Natural killer cell (primary cell): ENCODE measurements at regions not wholly inside any gene's neighbourhood (a gene's known extent, or its start where the extent isn't known, plus 50 kb on each side); places are given as distances from the start of the nearest gene placed in this dataset.

Experiments
- ATAC-seq, 3 donors: fragments of 150-1000 bp in 2 of 3; fragments of 200-7000 bp in 1 of 3; cut with Tn5 transposase; 1 replicate in 1 of 3; 2 replicates in 2 of 3; pipeline ENCODE4 v1.10.0; 2021; ENCODE audit warnings: mild to moderate bottlenecking in 2 of 3, moderate library complexity in 2 of 3
- DNase-seq, 2 donors: peaks; one replicate each; pipeline versions ENCODE4 v3.0.0 to v3.0.0-alpha.2; 2013 to 2021; ENCODE audit warnings: mixed read lengths in 1 of 2
- H3K27ac ChIP-seq: one replicate; pipeline ENCODE4 v1.5.1; 2013; ENCODE audit warnings: mild to moderate bottlenecking, low read length
- H3K27me3 ChIP-seq: one replicate; pipeline ENCODE4 v1.6.1; 2013; ENCODE audit warnings: low read length; ENCODE audit not compliant: control insufficient read depth, insufficient read depth
- H3K36me3 ChIP-seq: one replicate; pipeline ENCODE4 v1.6.1; 2013; ENCODE audit warnings: low read length; ENCODE audit not compliant: control insufficient read depth, insufficient read depth
- H3K4me1 ChIP-seq: one replicate; pipeline ENCODE4 v1.6.1; 2013; ENCODE audit warnings: low read length; ENCODE audit not compliant: control insufficient read depth, insufficient read depth
- H3K4me3 ChIP-seq: one replicate; pipeline ENCODE4 v1.5.1; 2013; ENCODE audit warnings: low read length
- H3K9me3 ChIP-seq: one replicate; pipeline ENCODE4 v1.6.1; 2013; ENCODE audit warnings: low read length; ENCODE audit not compliant: control insufficient read depth, insufficient read depth
- H3K27ac Mint-ChIP-seq, 2 donors: one replicate each; pipeline ENCODE4 v1.8.0; 2022; ENCODE audit warnings: mild to moderate bottlenecking in 2 of 2, mixed read lengths in 2 of 2, moderate library complexity in 1 of 2
- H3K27me3 Mint-ChIP-seq, 2 donors: one replicate each; pipeline ENCODE4 v1.8.0; 2022; ENCODE audit warnings: low read depth in 2 of 2, mixed read lengths in 2 of 2
- H3K36me3 Mint-ChIP-seq: one replicate; pipeline ENCODE4 v1.8.0; 2022; ENCODE audit warnings: mixed read lengths
- H3K4me1 Mint-ChIP-seq, 2 donors: one replicate each; pipeline ENCODE4 v1.8.0; 2022; ENCODE audit warnings: mixed read lengths in 2 of 2
- H3K4me3 Mint-ChIP-seq: one replicate; pipeline ENCODE4 v1.8.0; 2022; ENCODE audit warnings: mild to moderate bottlenecking, moderate library complexity, mixed read lengths
- H3K9me3 Mint-ChIP-seq, 2 donors: one replicate each; pipeline ENCODE4 v1.8.0; 2022; ENCODE audit warnings: mixed read lengths in 2 of 2
- WGBS: methylation state at CpG from one replicate; pipeline ENCODE4 v1.1.7; 2013; ENCODE audit warnings: missing lambda C conversion rate; ENCODE audit not compliant: insufficient coverage; 5-methylcytosine and 5-hydroxymethylcytosine counted together
- intact Hi-C: fragments of 100-400 bp; cut with micrococcal nuclease; formaldehyde crosslinking; loops from one replicate; pipeline ENCODE4 v1.14.2; 2022
- TF ChIP-seq, protein P1 (sequence below): fragments of 200-600 bp; IDR thresholded peaks from one replicate; pipeline ENCODE4 v1.8.0; 2022; ENCODE audit warnings: antibody characterized with exemption

- Histone ChIP-seq H3K27ac (no peak overlapping the region), H3K4me3 (no peak overlapping the region), H3K27me3 (no peaks in the 10 kb centered on the region), H3K4me1 (no peaks in the 10 kb centered on the region), H3K9me3 (no peaks in the 10 kb centered on the region), H3K36me3 (no peaks in the 10 kb centered on the region)
- H3K27ac Mint-ChIP-seq = no peak overlapping the region
- H3K36me3 Mint-ChIP-seq = no peaks in the 10 kb centered on the region
- DNase-seq (no peak), ATAC-seq (no peak)
- no peaks in the 10 kb centered on the region for H3K27me3 Mint-ChIP-seq
- no peaks in the 10 kb centered on the region for H3K9me3 Mint-ChIP-seq
- H3K4me3 Mint-ChIP-seq = no peak overlapping the region
- 82% methylated on average over 5 of the region's 6 CpGs for WGBS
- intact Hi-C loops = no loop called here
- TF ChIP-seq, protein P1, sequence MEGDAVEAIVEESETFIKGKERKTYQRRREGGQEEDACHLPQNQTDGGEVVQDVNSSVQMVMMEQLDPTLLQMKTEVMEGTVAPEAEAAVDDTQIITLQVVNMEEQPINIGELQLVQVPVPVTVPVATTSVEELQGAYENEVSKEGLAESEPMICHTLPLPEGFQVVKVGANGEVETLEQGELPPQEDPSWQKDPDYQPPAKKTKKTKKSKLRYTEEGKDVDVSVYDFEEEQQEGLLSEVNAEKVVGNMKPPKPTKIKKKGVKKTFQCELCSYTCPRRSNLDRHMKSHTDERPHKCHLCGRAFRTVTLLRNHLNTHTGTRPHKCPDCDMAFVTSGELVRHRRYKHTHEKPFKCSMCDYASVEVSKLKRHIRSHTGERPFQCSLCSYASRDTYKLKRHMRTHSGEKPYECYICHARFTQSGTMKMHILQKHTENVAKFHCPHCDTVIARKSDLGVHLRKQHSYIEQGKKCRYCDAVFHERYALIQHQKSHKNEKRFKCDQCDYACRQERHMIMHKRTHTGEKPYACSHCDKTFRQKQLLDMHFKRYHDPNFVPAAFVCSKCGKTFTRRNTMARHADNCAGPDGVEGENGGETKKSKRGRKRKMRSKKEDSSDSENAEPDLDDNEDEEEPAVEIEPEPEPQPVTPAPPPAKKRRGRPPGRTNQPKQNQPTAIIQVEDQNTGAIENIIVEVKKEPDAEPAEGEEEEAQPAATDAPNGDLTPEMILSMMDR = no peak
- no peaks in the 10 kb centered on the region for H3K4me1 Mint-ChIP-seq
Measured at GRCh38 chr18:11391661-11392060, 217.7 kb upstream of the SLC35G4 start.

GRCh38 chr18:11388755-11389680 lies 220.4 kb upstream of the SLC35G4 start:
- H3K27me3 Mint-ChIP-seq = no peaks in the 10 kb centered on the region
- H3K4me3 Mint-ChIP-seq = no peak overlapping the region
- H3K27me3 ChIP-seq = no peaks in the 10 kb centered on the region
- H3K4me1 ChIP-seq = no peaks in the 10 kb centered on the region
- H3K36me3 Mint-ChIP-seq = no peaks in the 10 kb centered on the region
- no peak overlapping the region for H3K27ac Mint-ChIP-seq
- H3K4me3 ChIP-seq = no peak overlapping the region
- ATAC-seq (no peak), DNase-seq (no peak)
- TF ChIP-seq, protein P1 = no peak
- H3K4me1 Mint-ChIP-seq = no peaks in the 10 kb centered on the region
- intact Hi-C loops = no loop called here
- peaks cover 0 to 3% of the 10 kb centered on the region in 2 donors for H3K9me3 Mint-ChIP-seq
- H3K9me3 ChIP-seq = no peaks in the 10 kb centered on the region
- WGBS = 85% methylated on average over 10 of the region's 10 CpGs
- no peaks in the 10 kb centered on the region for H3K36me3 ChIP-seq
- H3K27ac ChIP-seq = no peak overlapping the region

- ATAC-seq (no peak), DNase-seq (no peak)
- no peak overlapping the region for H3K4me3 Mint-ChIP-seq
- no peak overlapping the region for H3K27ac Mint-ChIP-seq
- H3K9me3 ChIP-seq = no peaks in the 10 kb centered on the region
- no peaks in the 10 kb centered on the region for H3K27me3 ChIP-seq
- H3K4me1 ChIP-seq = no peaks in the 10 kb centered on the region
- intact Hi-C loops = no loop called here
- H3K4me1 Mint-ChIP-seq = no peaks in the 10 kb centered on the region
- 20% methylated on average over 4 of the region's 4 CpGs for WGBS
- H3K36me3 Mint-ChIP-seq = no peaks in the 10 kb centered on the region
- no peaks in the 10 kb centered on the region for H3K36me3 ChIP-seq
- H3K4me3 ChIP-seq = no peak overlapping the region
- no peaks in the 10 kb centered on the region for H3K27me3 Mint-ChIP-seq
- H3K9me3 Mint-ChIP-seq = peaks cover 0 to 3% of the 10 kb centered on the region in 2 donors
- TF ChIP-seq, protein P1 = no peak
- H3K27ac ChIP-seq = no peak overlapping the region
Measured at GRCh38 chr18:11387880-11388279, 221.5 kb upstream of the SLC35G4 start.
